GM12872 (cell line): ENCODE measurements at regions not wholly inside any gene's neighbourhood (a gene's known extent, or its start where the extent isn't known, plus 50 kb on each side); places are given as distances from the start of the nearest gene placed in this dataset.

ENCODE experiments used
- CTCF ChIP-seq: IDR thresholded peaks from 3 replicates; pipeline ENCODE4 v1.5.1; 2011; ENCODE audit warnings: low read depth, mild to moderate bottlenecking, low read length, moderate library complexity; ENCODE audit not compliant: insufficient read depth

GRCh38 chr3:39733804-39734203 lies 75.6 kb upstream of the MYRIP start:
- TF ChIP-seq CTCF = no peak

- TF ChIP-seq CTCF = no peak
These were observed 64.7 kb upstream of the MYRIP start for GRCh38 chr3:39744746-39745145.

GRCh38 chr3:39748002-39748401 lies 61.4 kb upstream of the MYRIP start:
- TF ChIP-seq CTCF = no peak

GRCh38 chr3:39748763-39749162 lies 60.6 kb upstream of the MYRIP start:
- no peak for TF ChIP-seq CTCF

GRCh38 chr3:39750712-39751111 lies 58.7 kb upstream of the MYRIP start:
- TF ChIP-seq CTCF = no peak

- TF ChIP-seq CTCF = no peak
These were observed 58.1 kb upstream of the MYRIP start for GRCh38 chr3:39751286-39751685.

GRCh38 chr3:39752019-39752637 lies 57.3 kb upstream of the MYRIP start:
- TF ChIP-seq CTCF = no peak
